Upper lobe of left lung (tissue), 6 donors: ENCODE measurements at regions not wholly inside any gene's neighbourhood (a gene's known extent, or its start where the extent isn't known, plus 50 kb on each side); places are given as distances from the start of the nearest gene placed in this dataset.

ENCODE experiments used
- ATAC-seq, 2 donors: fragments of 200-7000 bp; cut with Tn5 transposase; one replicate each; pipeline ENCODE4 v1.9.1; 2022; ENCODE audit warnings: mild to moderate bottlenecking in 2 of 2, moderate library complexity in 2 of 2; ENCODE audit not compliant: low FRiP score in 2 of 2
- DNase-seq, 2 donors: peaks; one replicate each; pipeline ENCODE4 v3.0.0-alpha.2; 2019 to 2020
- H3K27ac ChIP-seq, 4 donors: fragments of 200-600 bp; sonication (generic); one replicate each; pipeline ENCODE4 v1.5.1; 2016 to 2019
- H3K27me3 ChIP-seq, 4 donors: fragments of 200-600 bp; sonication (generic); one replicate each; pipeline ENCODE4 v1.5.1; 2017 to 2019
- H3K36me3 ChIP-seq, 4 donors: fragments of 200-600 bp; sonication (generic); one replicate each; pipeline ENCODE4 v1.5.1; 2016 to 2019
- H3K4me1 ChIP-seq, 4 donors: fragments of 200-600 bp; sonication (generic); one replicate each; pipeline ENCODE4 v1.5.1; 2018 to 2019
- H3K4me3 ChIP-seq, 4 donors: fragments of 200-600 bp; sonication (generic); one replicate each; pipeline ENCODE4 v1.5.1; 2017 to 2019; ENCODE audit warnings: mild to moderate bottlenecking in 2 of 4, moderate library complexity in 1 of 4
- H3K9me3 ChIP-seq, 4 donors: fragments of 200-600 bp; sonication (generic); one replicate each; pipeline ENCODE4 v1.5.1; 2018 to 2019
- EP300 ChIP-seq, 4 donors: sonication (generic); formaldehyde crosslinking; IDR thresholded peaks; one replicate each; pipeline ENCODE4 v1.5.1; 2017; ENCODE audit warnings: antibody characterized with exemption in 4 of 4, control low read depth in 2 of 4
- POLR2A ChIP-seq, 4 donors: fragments of 450-650 bp; IDR thresholded peaks; one replicate each; pipeline ENCODE4 v1.5.1; 2016 to 2017; ENCODE audit warnings: antibody characterized with exemption in 4 of 4, mild to moderate bottlenecking in 2 of 4
- POLR2AphosphoS5 ChIP-seq, 2 donors: sonication (generic); formaldehyde crosslinking; IDR thresholded peaks; one replicate each; pipeline ENCODE4 v1.5.1; 2017; ENCODE audit warnings: antibody characterized with exemption in 2 of 2
- WGBS, 2 donors: methylation state at CpG; one replicate each; pipeline ENCODE4 v1.1.5; 2017 to 2018; 5-methylcytosine and 5-hydroxymethylcytosine counted together
- TF ChIP-seq, protein P1 (sequence below), 6 experiments: fragments of 450-650 bp in 4 of 6; fragments of 200-600 bp in 2 of 6; sonication (generic) in 2 of 6; IDR thresholded peaks; one replicate each; pipeline ENCODE4 v1.5.1; 2016 to 2019; ENCODE audit warnings: antibody characterized with exemption in 6 of 6
- donor health status: DM: no; HTN: no; CAD: no; lungs with moderate emphysema.
- donor health status: DM: no; HTN: yes; CAD: no; lungs with severe emphysema.

DNA sequence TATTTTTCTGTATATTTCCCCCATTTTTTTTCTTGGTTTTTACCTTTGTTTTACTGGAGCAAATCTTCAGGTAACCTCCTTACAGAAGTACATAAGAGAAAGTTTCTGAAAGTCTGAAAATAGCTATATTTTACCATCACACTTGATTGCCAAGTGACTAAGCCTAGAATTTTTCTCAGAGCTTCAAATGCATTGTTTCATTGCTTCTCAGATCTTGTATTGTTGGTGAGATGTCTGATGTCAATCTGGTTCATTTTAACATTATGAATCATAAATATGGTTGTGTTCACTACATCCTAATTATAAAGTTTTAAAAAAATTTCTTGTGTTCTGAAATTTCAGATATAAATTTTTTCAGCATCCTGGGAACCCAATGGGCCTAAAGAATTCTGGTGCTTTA, 228.2 kb downstream of the AHR start:
- Histone ChIP-seq H3K4me3 (no peak overlapping the region), H3K27me3 (no peaks in the 10 kb centered on the region), H3K27ac (no peak overlapping the region), H3K9me3 (no peaks in the 10 kb centered on the region), H3K4me1 (peaks cover 0 to 16% (median 9%) of the 10 kb centered on the region in 4 donors), H3K36me3 (no peaks in the 10 kb centered on the region)
- no peak for DNase-seq
- ATAC-seq, result no peak
- TF ChIP-seq, protein P1, sequence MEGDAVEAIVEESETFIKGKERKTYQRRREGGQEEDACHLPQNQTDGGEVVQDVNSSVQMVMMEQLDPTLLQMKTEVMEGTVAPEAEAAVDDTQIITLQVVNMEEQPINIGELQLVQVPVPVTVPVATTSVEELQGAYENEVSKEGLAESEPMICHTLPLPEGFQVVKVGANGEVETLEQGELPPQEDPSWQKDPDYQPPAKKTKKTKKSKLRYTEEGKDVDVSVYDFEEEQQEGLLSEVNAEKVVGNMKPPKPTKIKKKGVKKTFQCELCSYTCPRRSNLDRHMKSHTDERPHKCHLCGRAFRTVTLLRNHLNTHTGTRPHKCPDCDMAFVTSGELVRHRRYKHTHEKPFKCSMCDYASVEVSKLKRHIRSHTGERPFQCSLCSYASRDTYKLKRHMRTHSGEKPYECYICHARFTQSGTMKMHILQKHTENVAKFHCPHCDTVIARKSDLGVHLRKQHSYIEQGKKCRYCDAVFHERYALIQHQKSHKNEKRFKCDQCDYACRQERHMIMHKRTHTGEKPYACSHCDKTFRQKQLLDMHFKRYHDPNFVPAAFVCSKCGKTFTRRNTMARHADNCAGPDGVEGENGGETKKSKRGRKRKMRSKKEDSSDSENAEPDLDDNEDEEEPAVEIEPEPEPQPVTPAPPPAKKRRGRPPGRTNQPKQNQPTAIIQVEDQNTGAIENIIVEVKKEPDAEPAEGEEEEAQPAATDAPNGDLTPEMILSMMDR (IDR thresholded peaks at IDR 0.05), result no peak
- no peak for TF ChIP-seq POLR2A (IDR thresholded peaks at IDR 0.05)
- no peak for TF ChIP-seq POLR2AphosphoS5 (IDR thresholded peaks at IDR 0.05)
- TF ChIP-seq EP300 (IDR thresholded peaks at IDR 0.05), result no peak

DNA sequence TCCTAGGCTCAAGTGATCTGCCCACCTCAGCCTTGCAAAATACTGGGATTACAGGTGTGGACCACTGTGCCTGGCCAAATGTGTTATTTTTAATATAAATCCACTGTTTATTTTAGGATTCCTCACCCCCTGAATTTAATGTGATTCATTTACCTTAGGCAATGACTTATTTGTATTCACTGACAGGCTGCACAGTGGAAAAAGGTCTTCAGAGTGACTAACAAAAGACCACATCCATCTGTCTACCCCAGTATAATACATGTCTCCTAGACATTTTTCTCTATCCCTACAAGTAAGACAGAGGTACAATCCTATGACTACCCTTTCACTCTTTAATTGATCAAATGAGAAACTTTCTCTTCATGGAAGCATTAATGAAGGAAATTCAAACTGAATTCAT, 230.2 kb downstream of the AHR start:
- peaks cover 7 to 10% (median 8%) of the 10 kb centered on the region in 4 donors for H3K4me1 ChIP-seq
- no peak for ATAC-seq
- TF ChIP-seq, protein P1 (IDR thresholded peaks at IDR 0.05), result no peak
- TF ChIP-seq EP300 (IDR thresholded peaks at IDR 0.05) (no peak), POLR2A (IDR thresholded peaks at IDR 0.05) (no peak), POLR2AphosphoS5 (IDR thresholded peaks at IDR 0.05) (no peak)
- no peak for DNase-seq
- H3K36me3 ChIP-seq, result no peaks in the 10 kb centered on the region
- H3K27ac ChIP-seq, result no peak overlapping the region
- H3K27me3 ChIP-seq, result no peaks in the 10 kb centered on the region
- H3K4me3 ChIP-seq, result no peak overlapping the region
- H3K9me3 ChIP-seq, result no peaks in the 10 kb centered on the region

DNA sequence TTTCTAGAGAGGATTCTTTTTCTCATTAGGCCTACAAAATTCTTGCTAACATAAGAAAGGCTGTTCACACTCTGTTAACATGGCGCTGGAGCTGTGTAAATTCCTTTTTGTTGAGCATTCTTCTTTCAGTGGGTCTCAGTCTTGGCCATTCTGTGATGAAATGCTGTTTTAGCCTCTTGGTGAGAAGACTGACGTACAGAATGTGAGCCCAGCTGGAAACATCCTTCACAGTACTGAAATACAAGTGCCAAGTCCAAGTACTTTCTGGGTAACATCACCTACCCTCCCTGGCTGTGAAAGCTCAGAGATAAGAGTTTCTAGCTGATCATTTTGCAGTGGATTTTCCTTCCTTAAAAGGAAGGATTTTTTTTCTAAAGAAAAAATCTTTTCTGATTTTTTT, 231.8 kb downstream of the AHR start:
- Histone ChIP-seq H3K4me1 (peaks cover 0 to 10% (median 3%) of the 10 kb centered on the region in 4 donors), H3K36me3 (no peaks in the 10 kb centered on the region), H3K9me3 (no peaks in the 10 kb centered on the region), H3K27ac (no peak overlapping the region), H3K27me3 (no peaks in the 10 kb centered on the region), H3K4me3 (no peak overlapping the region)
- ATAC-seq, result peak in 1 of 2 donors; percentile 61
- WGBS, 2 donors, result 73 to 78% methylated on average over 2 of the region's 2 CpGs
- DNase-seq, result no peak
- TF ChIP-seq EP300 (IDR thresholded peaks at IDR 0.05) (no peak), POLR2AphosphoS5 (IDR thresholded peaks at IDR 0.05) (no peak), POLR2A (IDR thresholded peaks at IDR 0.05) (no peak)
- TF ChIP-seq, protein P1 (IDR thresholded peaks at IDR 0.05), result no peak

DNA sequence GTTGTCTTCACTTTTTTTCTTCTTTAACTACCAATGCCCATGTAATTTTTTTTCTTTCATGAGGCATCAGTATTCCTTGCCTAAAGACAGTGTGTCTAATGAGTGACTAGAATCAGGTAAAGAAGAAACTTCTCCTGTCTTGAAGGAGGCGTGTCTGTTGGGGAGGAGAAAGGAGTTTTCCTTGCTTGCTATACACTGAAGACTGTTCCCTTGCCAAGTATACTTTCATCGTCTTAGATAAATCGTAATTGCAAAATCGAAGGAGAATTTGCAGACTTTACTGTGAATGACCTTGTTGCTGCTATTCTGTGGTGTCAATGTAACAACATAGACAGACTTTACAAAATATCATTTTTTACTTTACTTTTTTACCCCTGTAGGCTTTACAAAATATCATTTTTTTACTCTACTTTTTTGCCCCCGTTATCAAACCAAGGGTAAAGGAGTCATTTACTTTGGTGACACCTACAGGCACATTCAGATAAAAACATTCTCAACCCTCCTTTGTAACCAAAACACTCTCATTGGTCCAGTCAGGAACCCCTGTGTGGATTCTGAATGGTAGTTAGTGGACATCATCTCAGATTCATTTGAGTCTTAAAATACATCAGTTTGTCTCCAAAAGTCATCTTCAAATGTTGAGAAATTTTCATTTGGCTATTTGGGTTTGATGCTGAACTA, 232.4 kb downstream of the AHR start:
- Histone ChIP-seq H3K4me1 (peaks cover 0 to 10% (median 3%) of the 10 kb centered on the region in 4 donors), H3K27ac (no peak overlapping the region), H3K36me3 (no peaks in the 10 kb centered on the region), H3K4me3 (no peak overlapping the region), H3K9me3 (no peaks in the 10 kb centered on the region), H3K27me3 (no peaks in the 10 kb centered on the region)
- TF ChIP-seq, protein P1 (IDR thresholded peaks at IDR 0.05), result peak in 2 of 6 experiments; percentile 29 to 48
- TF ChIP-seq POLR2A (IDR thresholded peaks at IDR 0.05) (no peak), EP300 (IDR thresholded peaks at IDR 0.05) (no peak), POLR2AphosphoS5 (IDR thresholded peaks at IDR 0.05) (no peak)
- no peak for ATAC-seq
- WGBS, 2 donors, result 59 to 67% methylated on average over 5 of the region's 5 CpGs
- DNase-seq, result no peak

DNA sequence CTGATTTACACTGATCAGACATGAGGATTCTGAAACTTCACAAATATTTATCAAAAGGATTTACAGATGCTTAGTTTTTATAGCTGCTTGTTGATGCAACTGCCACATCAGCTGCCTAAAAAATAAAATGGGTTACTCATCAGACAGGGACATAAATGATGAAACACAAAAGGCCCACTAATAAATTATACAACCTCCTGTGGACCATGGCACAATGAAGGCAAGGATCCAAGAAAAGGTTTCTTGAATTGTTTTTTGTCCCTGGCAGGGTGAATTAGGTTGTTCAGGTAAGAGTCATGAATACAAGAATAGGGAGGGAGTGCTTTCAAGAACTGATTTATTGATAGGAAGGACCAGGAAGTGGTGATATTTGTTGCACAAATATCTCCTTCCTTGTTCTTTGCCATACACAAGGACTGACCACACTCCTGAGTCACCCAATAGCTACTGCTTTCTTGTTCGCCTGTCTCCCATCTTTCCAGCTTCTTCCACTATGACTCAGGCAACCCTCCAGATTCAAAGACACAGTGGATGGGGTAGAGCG, 234.5 kb downstream of the AHR start:
- WGBS, 2 donors, result 75 to 84% methylated on average over 2 of the region's 2 CpGs
- Histone ChIP-seq H3K27ac (no peak overlapping the region), H3K36me3 (no peaks in the 10 kb centered on the region), H3K4me3 (no peak overlapping the region), H3K4me1 (peaks cover 0 to 10% (median 3%) of the 10 kb centered on the region in 4 donors), H3K9me3 (no peaks in the 10 kb centered on the region), H3K27me3 (no peaks in the 10 kb centered on the region)
- DNase-seq, result no peak
- TF ChIP-seq POLR2A (IDR thresholded peaks at IDR 0.05), result no peak
- TF ChIP-seq, protein P1 (IDR thresholded peaks at IDR 0.05), result no peak
- ATAC-seq, result peak in 1 of 2 donors; percentile 65
